NCI-H2196 treated with DMSO at 0.1 percent for 48 hours (cell line): ENCODE measurements at regions not wholly inside any gene's neighbourhood (a gene's known extent, or its start where the extent isn't known, plus 50 kb on each side); places are given as distances from the start of the nearest gene placed in this dataset.

Experiments
- DNase-seq: peaks from one replicate; lab custom pipeline; 2025; ENCODE audit not compliant: unreplicated experiment; lab: John Stamatoyannopoulos, UW

GRCh38 chr3:165457096-165457495 lies 260.9 kb upstream of the SLITRK3 start:
- no peak for DNase-seq

GRCh38 chr3:165455793-165456192 lies 259.6 kb upstream of the SLITRK3 start:
- no peak for DNase-seq

GRCh38 chr3:165455360-165455759 lies 259.2 kb upstream of the SLITRK3 start:
- no peak for DNase-seq

- no peak for DNase-seq
Observed at GRCh38 chr3:165451371-165452070, 255.3 kb upstream of the SLITRK3 start.

GRCh38 chr3:165446555-165446954 lies 250.4 kb upstream of the SLITRK3 start:
- DNase-seq: no peak

- DNase-seq: no peak
Observed at GRCh38 chr3:165444745-165445144, 248.6 kb upstream of the SLITRK3 start.

GRCh38 chr3:165443664-165444063 lies 247.5 kb upstream of the SLITRK3 start:
- DNase-seq: no peak

- no peak for DNase-seq
Observed at GRCh38 chr3:165442061-165442460, 245.9 kb upstream of the SLITRK3 start.

- no peak for DNase-seq
Observed at GRCh38 chr3:165440380-165440779, 244.2 kb upstream of the SLITRK3 start.

GRCh38 chr3:165439765-165440164 lies 243.6 kb upstream of the SLITRK3 start:
- DNase-seq: no peak

GRCh38 chr3:165434516-165434915 lies 238.3 kb upstream of the SLITRK3 start:
- no peak for DNase-seq

- DNase-seq: no peak
Observed at GRCh38 chr3:165406425-165406824, 210.2 kb upstream of the SLITRK3 start.

GRCh38 chr3:165404357-165405027 lies 208.3 kb upstream of the SLITRK3 start:
- DNase-seq: no peak

- no peak for DNase-seq
Observed at GRCh38 chr3:165403666-165404065, 207.5 kb upstream of the SLITRK3 start.

GRCh38 chr3:165395188-165395587 lies 199.0 kb upstream of the SLITRK3 start:
- DNase-seq: no peak

GRCh38 chr3:165393461-165393860 lies 197.3 kb upstream of the SLITRK3 start:
- DNase-seq: no peak

GRCh38 chr3:165390166-165390565 lies 194.0 kb upstream of the SLITRK3 start:
- no peak for DNase-seq

- DNase-seq: no peak
Observed at GRCh38 chr3:165389653-165390052, 193.5 kb upstream of the SLITRK3 start.

GRCh38 chr3:165389064-165389463 lies 192.9 kb upstream of the SLITRK3 start:
- no peak for DNase-seq

- no peak for DNase-seq
Observed at GRCh38 chr3:165383381-165383780, 187.2 kb upstream of the SLITRK3 start.

GRCh38 chr3:165382672-165383071 lies 186.5 kb upstream of the SLITRK3 start:
- DNase-seq: no peak

- no peak for DNase-seq
Observed at GRCh38 chr3:165378761-165379160, 182.6 kb upstream of the SLITRK3 start.

- DNase-seq: no peak
Observed at GRCh38 chr3:165359005-165359404, 162.8 kb upstream of the SLITRK3 start.
